Activated CD8-positive, alpha-beta memory T cell treated with anti-CD3 and anti-CD28 coated beads, Interleukin-2, amount 50 U/mL, for 24 hours (primary cell): ENCODE measurements at regions not wholly inside any gene's neighbourhood (a gene's known extent, or its start where the extent isn't known, plus 50 kb on each side); places are given as distances from the start of the nearest gene placed in this dataset.
"Not testable (repeated sequence)": the region's sequence is repeated elsewhere in the genome, so short reads cannot be mapped to it uniquely, and the experiment has no call there.

Experiments used
- DNase-seq: peaks from one replicate; pipeline ENCODE4 v3.0.0-alpha.2; 2020; ENCODE audit errors: extremely low read depth

DNA sequence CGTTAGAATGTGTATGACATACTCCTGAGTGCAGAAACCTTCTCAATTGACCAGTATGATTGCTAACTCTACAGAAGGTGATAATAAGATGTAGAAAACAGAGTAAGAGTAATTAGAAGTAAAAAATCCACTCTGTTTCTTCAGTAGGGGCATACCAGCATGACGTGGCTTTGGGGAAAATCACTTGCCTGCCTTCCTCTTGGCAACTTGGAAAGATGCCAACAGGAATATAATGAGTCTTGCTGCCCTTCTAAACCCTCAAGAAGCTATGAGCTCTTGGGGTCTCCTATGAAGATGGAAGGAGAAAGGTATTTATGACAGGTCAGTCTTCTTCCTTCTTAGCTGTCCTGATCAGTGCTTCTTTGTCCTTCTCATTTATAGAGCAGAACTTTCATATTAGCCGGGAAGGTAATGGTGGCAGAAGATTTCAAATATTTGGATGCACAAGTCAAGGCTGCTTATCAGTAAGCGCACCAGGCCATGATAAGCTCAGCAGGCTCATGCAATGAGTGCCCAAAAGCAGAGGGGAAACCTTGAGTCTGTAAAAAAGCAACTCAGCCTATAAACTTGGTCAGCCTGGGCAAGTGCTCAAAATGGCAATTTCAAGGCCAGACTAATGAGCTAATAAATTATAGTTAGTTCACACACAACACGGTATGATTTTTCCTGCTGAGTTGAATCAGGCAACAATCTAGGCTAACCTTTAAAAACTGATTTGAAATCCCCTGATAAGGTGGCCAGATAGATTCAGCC is 69.7 kb upstream of the PPARGC1A start:
- DNase-seq, result no peak

DNA sequence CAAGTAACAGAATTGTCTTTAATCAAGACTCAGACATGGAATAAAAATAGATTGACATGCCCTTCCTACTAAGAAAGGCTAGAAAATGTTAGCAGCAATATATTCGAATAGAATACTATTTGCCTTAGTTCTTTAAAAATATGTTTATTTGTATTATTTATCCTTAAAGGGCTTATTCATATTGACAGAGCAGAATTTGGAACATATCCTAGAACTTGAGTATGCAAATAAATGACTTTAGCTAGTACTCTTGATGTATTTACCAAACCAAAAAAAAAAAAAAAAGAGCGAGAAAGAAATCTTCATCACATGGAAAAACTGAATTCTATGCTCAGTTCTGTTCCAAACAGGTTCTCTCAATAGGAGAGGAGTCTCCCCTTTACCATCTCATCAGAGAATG is 68.9 kb upstream of the PPARGC1A start:
- no peak for DNase-seq

DNA sequence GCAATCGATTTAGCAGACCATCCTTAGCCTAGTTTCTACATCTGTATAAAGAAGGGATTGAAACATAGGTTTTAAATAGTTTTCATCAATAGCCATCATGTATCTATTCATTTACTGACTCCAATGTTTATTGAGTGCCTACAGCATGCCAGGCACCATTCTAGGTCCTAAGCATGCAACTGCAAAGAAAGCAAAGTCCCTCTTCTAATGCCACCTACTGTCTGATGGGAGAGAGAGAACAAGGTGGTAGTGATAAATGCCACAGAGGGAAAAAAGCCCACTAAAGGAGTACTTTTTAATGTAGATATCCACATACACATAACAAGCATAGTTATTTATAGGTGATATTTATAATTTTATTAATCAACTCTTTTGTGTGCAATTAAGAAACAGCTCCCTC is 67.6 kb upstream of the PPARGC1A start:
- DNase-seq, result no peak

DNA sequence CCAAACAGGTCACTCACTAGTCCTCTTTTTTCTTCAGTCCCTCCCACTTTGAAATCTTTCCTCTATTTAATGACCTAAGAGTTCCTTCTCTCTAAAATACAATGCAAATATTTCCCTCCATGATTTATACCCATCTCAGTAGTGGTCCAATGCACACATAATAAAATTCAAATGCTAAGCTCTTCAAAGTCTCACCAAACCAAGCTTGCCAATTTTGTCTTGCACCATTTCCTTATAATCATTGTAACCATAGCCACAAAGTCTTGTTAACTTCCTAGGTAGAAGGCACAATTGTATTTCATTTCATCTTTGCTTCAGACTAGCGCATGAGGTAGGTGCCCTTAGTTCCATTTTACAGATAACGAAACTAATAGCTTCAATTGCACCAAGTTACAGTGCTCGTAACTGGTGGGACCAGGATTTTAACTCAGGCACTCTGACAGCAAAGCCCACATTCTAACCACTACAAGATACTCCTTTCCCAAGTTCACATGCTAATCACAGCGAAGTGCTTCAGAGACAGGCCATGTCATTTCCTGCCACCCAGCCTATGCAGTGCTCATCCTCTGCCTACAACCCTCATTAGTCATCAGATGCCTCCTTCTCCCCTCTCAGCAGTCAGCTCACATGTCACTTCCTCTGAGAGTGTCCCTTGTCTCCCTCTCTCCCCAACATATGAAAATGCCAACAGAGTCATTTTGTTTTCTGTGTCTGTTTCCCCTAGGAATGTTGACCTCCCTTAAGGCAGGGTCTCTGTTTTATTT is 66.9 kb upstream of the PPARGC1A start:
- DNase-seq, result no peak

DNA sequence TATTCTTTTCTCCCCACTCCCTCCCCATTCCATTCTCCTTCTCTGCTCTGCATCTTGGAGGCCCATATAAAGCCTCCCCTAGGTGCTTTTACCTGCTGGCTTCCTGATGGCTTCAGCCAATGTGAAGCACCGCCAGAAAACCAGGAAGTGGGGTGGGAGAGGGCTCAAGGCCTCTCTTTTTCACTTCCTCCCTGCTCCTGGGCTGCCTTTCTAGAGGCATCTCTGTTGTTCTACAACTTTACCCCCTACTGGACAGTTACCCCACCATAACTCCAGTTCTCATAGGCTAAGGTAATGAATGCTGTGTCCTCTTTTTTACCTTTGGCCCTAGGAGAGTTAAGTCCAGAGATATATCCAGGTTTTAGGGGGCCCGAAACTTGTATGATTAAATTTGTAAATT is 62.4 kb upstream of the PPARGC1A start:
- no peak for DNase-seq

DNA sequence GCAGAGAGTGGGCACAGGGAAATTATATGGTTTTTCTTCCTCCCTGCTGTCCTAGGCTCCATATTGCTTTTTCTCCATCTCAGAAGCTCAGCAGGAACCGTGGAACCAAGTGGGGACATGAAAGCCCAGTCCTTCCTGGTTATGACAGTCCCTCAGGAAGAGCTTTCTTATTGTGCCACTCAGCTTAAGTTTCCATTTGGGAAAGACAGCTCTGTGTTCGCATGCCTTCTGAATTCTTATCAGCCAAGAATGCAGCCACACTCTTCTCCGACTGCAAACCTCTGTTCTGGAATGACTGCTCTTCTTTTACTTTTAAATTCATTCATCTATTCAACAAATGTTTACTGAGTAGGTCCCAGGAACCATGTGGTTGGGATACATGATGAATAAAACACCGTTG is 58.0 kb upstream of the PPARGC1A start:
- no peak for DNase-seq

DNA sequence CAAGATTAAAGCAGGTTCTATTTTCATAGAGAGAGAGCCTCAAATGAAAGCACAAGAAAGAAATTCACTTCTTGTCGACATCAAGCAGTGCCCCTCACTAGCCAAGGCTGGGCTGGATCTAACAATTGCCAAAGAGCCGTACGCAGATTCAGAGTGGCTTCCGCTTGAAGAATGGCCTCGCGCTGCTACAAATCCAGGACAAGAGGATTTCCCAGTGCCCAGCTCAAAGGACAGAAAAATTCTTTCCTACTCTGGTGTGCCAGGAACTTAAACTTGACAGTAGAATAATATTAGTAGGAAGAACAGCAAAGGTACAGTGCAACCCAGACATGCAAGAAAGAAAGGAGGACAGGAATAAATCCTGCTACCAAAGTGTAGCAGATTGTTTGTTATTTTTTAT is 56.5 kb upstream of the PPARGC1A start:
- DNase-seq, result no peak

DNA sequence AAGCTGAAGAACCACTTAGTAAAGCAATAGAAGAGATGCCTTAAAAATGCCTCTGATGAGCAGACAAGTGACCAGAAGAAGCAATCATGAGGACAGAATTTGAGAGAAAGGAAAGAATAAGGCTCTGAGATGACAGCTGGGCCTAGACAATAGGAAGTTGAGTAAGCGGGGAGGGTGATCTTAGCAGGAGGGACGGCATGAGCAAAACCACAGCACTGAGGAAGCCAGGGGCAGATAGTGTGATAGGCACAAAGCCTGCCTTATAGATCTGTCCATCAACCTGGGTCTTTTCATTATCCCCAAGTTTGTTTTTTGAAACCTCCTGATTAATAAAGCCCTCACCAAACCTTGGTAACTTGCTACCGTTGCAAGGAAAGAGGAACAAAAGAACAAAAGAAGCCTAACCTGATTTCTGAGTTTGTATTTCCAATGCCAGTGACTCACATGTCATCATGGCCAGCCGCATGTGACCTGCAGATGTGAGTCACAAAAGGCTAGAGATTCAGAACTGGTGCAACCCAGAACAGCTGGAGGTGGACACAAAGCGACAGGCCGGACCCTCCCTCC is 55.7 kb upstream of the PPARGC1A start:
- no peak for DNase-seq

DNA sequence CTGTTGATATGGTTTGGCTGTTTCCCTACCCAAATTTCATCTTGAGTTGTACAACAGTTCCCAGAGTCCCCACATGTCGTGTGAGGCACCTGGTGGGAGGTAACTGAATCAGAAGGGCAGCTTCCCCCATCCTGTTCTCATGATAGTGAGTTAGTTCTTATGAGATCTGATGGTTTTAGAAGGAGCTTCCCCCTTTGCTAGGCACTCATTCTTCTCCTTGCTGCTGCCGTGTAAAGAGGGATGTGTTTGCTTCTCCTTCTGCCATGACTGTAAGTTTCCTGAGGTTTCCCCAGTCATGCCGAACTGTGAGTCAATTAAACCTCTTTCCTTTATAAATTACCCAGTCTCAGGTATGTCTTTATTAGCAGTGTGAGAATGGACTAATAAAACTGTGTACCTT is 54.7 kb upstream of the PPARGC1A start:
- DNase-seq, result not testable (repeated sequence)

DNA sequence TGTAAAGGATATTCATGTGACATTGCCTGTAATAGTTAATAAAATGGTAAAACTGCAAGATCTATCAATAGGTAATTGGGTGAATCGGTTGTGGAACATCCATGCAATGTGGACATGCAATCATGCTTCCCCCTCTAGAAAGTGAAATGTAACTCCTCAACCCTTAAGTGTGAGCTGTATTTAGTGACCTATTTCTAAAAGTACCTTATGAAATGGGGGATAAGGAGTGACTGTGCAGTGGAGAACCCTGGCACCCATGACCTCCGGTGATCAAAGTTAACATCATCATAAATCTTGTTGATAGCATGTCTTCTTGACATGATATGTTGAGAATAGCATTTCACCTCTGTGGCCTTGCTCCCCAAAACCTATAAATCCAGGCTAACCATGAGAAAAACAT is 53.6 kb upstream of the PPARGC1A start:
- DNase-seq, result no peak

DNA sequence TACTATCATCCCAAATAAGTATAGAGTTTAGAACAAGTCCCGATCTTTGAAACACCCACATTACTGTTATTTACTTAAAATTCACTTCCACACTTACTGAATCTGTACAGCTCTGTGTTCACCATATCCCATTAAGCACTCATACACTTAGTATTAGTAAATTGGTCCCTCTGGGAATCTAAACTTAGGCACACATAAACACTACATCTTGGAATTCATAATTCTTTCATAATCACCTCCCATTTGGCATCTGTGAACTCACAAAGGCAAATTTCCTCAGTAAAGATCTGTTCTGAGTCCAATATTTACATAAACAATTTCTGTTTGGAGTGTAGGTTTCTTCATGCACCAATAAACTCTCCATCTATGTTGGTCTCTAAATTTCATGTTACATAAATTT is 52.6 kb upstream of the PPARGC1A start:
- DNase-seq, result no peak
